ENCODE measurements at regions not wholly inside any gene's neighbourhood (a gene's known extent, or its start where the extent isn't known, plus 50 kb on each side); places are given as distances from the start of the nearest gene placed in this dataset.

- Histone ChIP-seq H2AFZ (ENCODE audit: low read depth, low read length) (no peak overlapping the region), H3K27me3 (ENCODE audit: insufficient read depth, low read length, poor library complexity) (no peaks in the 10 kb centered on the region), H3K79me2 (ENCODE audit: insufficient read depth, low read length) (no peaks in the 10 kb centered on the region), H3K9ac (ENCODE audit: low read depth, low read length) (no peak overlapping the region), H3K4me3 (ENCODE audit: low read depth in 1 of 2, low read length in 2 of 2) (no peak overlapping the region), H3K4me2 (ENCODE audit: insufficient read depth, low read length) (no peak overlapping the region), H3K27ac (ENCODE audit: low read length) (no peak overlapping the region), H3K9me3 (ENCODE audit: insufficient read depth, low read length, severe bottlenecking) (no peaks in the 10 kb centered on the region), H4K20me1 (ENCODE audit: insufficient read depth, low read length) (peaks cover 37% of the 10 kb centered on the region), H3K36me3 (ENCODE audit: insufficient read depth, low read length) (no peaks in the 10 kb centered on the region), H3K4me1 (ENCODE audit: insufficient read depth, low read length) (no peaks in the 10 kb centered on the region)
- ATAC-seq (ENCODE audit: insufficient read depth, low read depth): no peak
- TF ChIP-seq, protein P1, sequence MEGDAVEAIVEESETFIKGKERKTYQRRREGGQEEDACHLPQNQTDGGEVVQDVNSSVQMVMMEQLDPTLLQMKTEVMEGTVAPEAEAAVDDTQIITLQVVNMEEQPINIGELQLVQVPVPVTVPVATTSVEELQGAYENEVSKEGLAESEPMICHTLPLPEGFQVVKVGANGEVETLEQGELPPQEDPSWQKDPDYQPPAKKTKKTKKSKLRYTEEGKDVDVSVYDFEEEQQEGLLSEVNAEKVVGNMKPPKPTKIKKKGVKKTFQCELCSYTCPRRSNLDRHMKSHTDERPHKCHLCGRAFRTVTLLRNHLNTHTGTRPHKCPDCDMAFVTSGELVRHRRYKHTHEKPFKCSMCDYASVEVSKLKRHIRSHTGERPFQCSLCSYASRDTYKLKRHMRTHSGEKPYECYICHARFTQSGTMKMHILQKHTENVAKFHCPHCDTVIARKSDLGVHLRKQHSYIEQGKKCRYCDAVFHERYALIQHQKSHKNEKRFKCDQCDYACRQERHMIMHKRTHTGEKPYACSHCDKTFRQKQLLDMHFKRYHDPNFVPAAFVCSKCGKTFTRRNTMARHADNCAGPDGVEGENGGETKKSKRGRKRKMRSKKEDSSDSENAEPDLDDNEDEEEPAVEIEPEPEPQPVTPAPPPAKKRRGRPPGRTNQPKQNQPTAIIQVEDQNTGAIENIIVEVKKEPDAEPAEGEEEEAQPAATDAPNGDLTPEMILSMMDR (IDR thresholded peaks at IDR 0.05; ENCODE audit: borderline replicate concordance, extremely low read depth, low read length, poor library complexity, severe bottlenecking): no peak
- TF ChIP-seq EZH2 (IDR thresholded peaks at IDR 0.05; ENCODE audit: borderline replicate concordance, low read depth, low read length, severe bottlenecking): no peak
- no peak for DNase-seq
These were observed 254.6 kb downstream of the LOXHD1 start for GRCh38 chr18:46402396-46402795.

DNA sequence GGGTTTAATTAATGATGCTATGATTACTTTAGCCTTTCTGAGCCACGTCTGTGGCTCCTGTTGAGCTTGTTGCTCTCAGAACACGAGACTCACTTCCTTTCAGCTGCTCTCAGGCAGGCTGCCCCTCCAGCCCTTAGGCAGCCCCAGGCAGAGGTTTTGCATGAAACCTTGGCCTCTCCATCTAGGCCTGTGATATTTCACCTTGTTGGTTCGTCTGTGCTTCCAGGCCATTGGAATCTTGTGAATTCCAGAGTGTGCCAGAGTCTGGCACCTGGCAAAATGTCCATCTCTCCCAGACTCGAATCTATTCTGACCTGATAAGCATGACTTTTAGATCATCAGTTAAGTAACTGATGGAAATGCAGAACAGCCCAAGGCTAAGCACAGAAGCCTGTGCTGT is 254.1 kb downstream of the LOXHD1 start:
- Histone ChIP-seq H3K36me3 (ENCODE audit: insufficient read depth, low read length) (no peaks in the 10 kb centered on the region), H3K4me3 (ENCODE audit: low read depth in 1 of 2, low read length in 2 of 2) (no peak overlapping the region), H3K4me1 (ENCODE audit: insufficient read depth, low read length) (no peaks in the 10 kb centered on the region), H3K27me3 (ENCODE audit: insufficient read depth, low read length, poor library complexity) (no peaks in the 10 kb centered on the region), H4K20me1 (ENCODE audit: insufficient read depth, low read length) (peaks cover 32% of the 10 kb centered on the region), H3K79me2 (ENCODE audit: insufficient read depth, low read length) (no peaks in the 10 kb centered on the region), H3K27ac (ENCODE audit: low read length) (no peak overlapping the region), H2AFZ (ENCODE audit: low read depth, low read length) (no peak overlapping the region), H3K4me2 (ENCODE audit: insufficient read depth, low read length) (no peak overlapping the region), H3K9me3 (ENCODE audit: insufficient read depth, low read length, severe bottlenecking) (no peaks in the 10 kb centered on the region), H3K9ac (ENCODE audit: low read depth, low read length) (no peak overlapping the region)
- TF ChIP-seq EZH2 (IDR thresholded peaks at IDR 0.05; ENCODE audit: borderline replicate concordance, low read depth, low read length, severe bottlenecking): no peak
- TF ChIP-seq, protein P1 (IDR thresholded peaks at IDR 0.05; ENCODE audit: borderline replicate concordance, extremely low read depth, low read length, poor library complexity, severe bottlenecking): no peak
- ATAC-seq (ENCODE audit: insufficient read depth, low read depth) (no peak), DNase-seq (no peak)

DNA sequence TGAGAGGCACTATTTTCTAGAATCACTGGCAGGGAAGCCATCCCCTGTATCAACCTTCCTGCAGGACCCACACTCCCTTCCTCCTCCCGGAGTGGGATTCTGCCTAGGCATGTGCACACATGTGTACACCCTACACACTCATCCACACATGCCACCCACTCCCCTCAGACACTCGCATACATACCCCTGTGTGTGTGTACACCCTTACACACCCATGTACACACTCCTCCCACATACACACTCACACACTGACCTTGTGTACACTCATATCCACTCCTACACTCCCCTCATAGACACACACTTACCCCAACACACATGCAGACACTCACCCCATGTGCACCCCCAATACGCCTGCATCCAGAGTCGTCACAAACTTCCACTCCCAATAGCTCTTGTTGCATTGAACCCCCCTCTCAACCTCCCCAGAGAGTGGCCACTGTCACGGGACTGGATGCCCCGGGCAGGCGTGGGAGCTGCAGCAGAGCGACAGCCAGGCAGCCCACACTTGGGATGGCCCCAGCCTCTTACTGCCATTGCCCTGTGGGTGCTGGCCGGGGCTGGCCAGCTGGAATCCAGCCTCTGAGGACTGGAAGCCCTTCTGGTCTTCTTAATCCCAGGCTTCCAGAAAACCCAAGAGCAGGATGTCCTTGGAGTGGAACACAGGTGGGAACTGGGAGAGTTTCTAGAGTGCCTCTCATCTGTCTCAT is 251.0 kb downstream of the LOXHD1 start:
- Histone ChIP-seq H3K4me3 (ENCODE audit: low read depth in 1 of 2, low read length in 2 of 2) (no peak overlapping the region), H3K79me2 (ENCODE audit: insufficient read depth, low read length) (no peaks in the 10 kb centered on the region), H3K4me2 (ENCODE audit: insufficient read depth, low read length) (no peak overlapping the region), H4K20me1 (ENCODE audit: insufficient read depth, low read length) (peaks cover 19% of the 10 kb centered on the region), H3K27me3 (ENCODE audit: insufficient read depth, low read length, poor library complexity) (no peaks in the 10 kb centered on the region), H3K9ac (ENCODE audit: low read depth, low read length) (no peak overlapping the region; the same call in 1 of the 2 replicates), H3K9me3 (ENCODE audit: insufficient read depth, low read length, severe bottlenecking) (no peaks in the 10 kb centered on the region), H2AFZ (ENCODE audit: low read depth, low read length) (no peak overlapping the region), H3K36me3 (ENCODE audit: insufficient read depth, low read length) (no peaks in the 10 kb centered on the region), H3K27ac (ENCODE audit: low read length) (no peak overlapping the region), H3K4me1 (ENCODE audit: insufficient read depth, low read length) (no peaks in the 10 kb centered on the region)
- DNase-seq: no peak
- ATAC-seq (ENCODE audit: insufficient read depth, low read depth): no peak
- TF ChIP-seq, protein P1 (IDR thresholded peaks at IDR 0.05; ENCODE audit: borderline replicate concordance, extremely low read depth, low read length, poor library complexity, severe bottlenecking): no peak
- TF ChIP-seq EZH2 (IDR thresholded peaks at IDR 0.05; ENCODE audit: borderline replicate concordance, low read depth, low read length, severe bottlenecking): no peak

All from DND-41 (cell line).